ENCODE measurements at regions not wholly inside any gene's neighbourhood (a gene's known extent, or its start where the extent isn't known, plus 50 kb on each side); places are given as distances from the start of the nearest gene placed in this dataset.

- TF ChIP-seq GATA2 (IDR thresholded peaks at IDR 0.05; ENCODE audit: low read depth, low read length): no peak
- no peak for TF ChIP-seq GATA3 (IDR thresholded peaks at IDR 0.05; ENCODE audit: low read depth, low read length)
Observed at GRCh38 chr14:34111953-34112352, 161.1 kb upstream of the EGLN3 start.

Measured in SH-SY5Y (cell line).